ENCODE measurements at regions not wholly inside any gene's neighbourhood (a gene's known extent, or its start where the extent isn't known, plus 50 kb on each side); places are given as distances from the start of the nearest gene placed in this dataset.

- TF ChIP-seq CTCF (IDR thresholded peaks at IDR 0.05 in 2 of 3, conservative IDR thresholded peaks at IDR 0.05 in 1 of 3; ENCODE audit: borderline replicate concordance in 1 of 3, insufficient read depth in 1 of 3, low read depth in 2 of 3, low read length in 2 of 3) = no peak
- no peak for TF ChIP-seq SIN3A (IDR thresholded peaks at IDR 0.05; ENCODE audit: low read depth)
- no peak for TF ChIP-seq EZH2phosphoT487 (IDR thresholded peaks at IDR 0.05; ENCODE audit: borderline replicate concordance)
- TF ChIP-seq POLR2A (IDR thresholded peaks at IDR 0.05; ENCODE audit: borderline replicate concordance, extremely low read depth, insufficient read depth, insufficient read length) = no peak
- no peak for TF ChIP-seq EGR1 (IDR thresholded peaks at IDR 0.05; ENCODE audit: low read depth)
Measured at GRCh38 chr10:109259293-109259692, 664.0 kb downstream of the XPNPEP1 start.

All from HCT116 (cell line).